IMR-90 (cell line): ENCODE measurements at regions not wholly inside any gene's neighbourhood (a gene's known extent, or its start where the extent isn't known, plus 50 kb on each side); places are given as distances from the start of the nearest gene placed in this dataset.

ENCODE experiments used
- ATAC-seq: fragments of 200-7000 bp; cut with Tn5 transposase; 2 replicates; pipeline ENCODE4 v1.9.1; 2020; ENCODE audit warnings: low read depth, mild to moderate bottlenecking, moderate library complexity
- BruUV-seq: library from RNA; stranded (reverse); fragments of 400-500 nt; replicated peaks from 2 replicates; lab custom pipeline; 2021; lab: Mats Ljungman, UMichigan
- CTCF ChIA-PET: fragments of 300-600 bp; formaldehyde crosslinking; extraction: SDS; loops from one replicate; lab custom pipeline; 2021; ENCODE audit warnings: antibody characterized with exemption; lab: Yijun Ruan, JAX
- POLR2A ChIA-PET: fragments of 300-600 bp; sonication (Branson Sonifier 250); formaldehyde crosslinking; loops from one replicate; lab custom pipeline; 2022; ENCODE audit warnings: antibody characterized with exemption; ENCODE audit not compliant: unreplicated experiment; lab: Charles Lee
- DNase-seq: peaks from one replicate; pipeline ENCODE4 v3.0.0; 2013
- H2AFZ ChIP-seq: replicated peaks from 2 replicates; pipeline ENCODE3; 2013; ENCODE audit warnings: low read length, mild to moderate bottlenecking; ENCODE audit not compliant: poor library complexity
- H2AK5ac ChIP-seq: 2 replicates; pipeline ENCODE4 v1.6.1; 2013; ENCODE audit warnings: low read depth, low read length, inconsistent platforms
- H2AK9ac ChIP-seq: replicated peaks from 2 replicates; pipeline ENCODE3; 2013; ENCODE audit warnings: mild to moderate bottlenecking, low read depth, low read length, moderate library complexity; ENCODE audit not compliant: poor library complexity
- H2BK120ac ChIP-seq: 2 replicates; pipeline ENCODE4 v1.6.1; 2013; ENCODE audit warnings: low read depth, low read length, inconsistent platforms
- H2BK15ac ChIP-seq: 3 replicates; pipeline ENCODE4 v1.6.1; 2013; ENCODE audit warnings: low read depth, low read length, inconsistent platforms
- H2BK20ac ChIP-seq: 2 replicates; pipeline ENCODE4 v1.6.1; 2013; ENCODE audit warnings: low read depth, mild to moderate bottlenecking, inconsistent platforms, low read length, moderate library complexity
- H2BK5ac ChIP-seq: 2 replicates; pipeline ENCODE4 v1.6.1; 2013; ENCODE audit warnings: mild to moderate bottlenecking, low read depth, low read length, inconsistent platforms; ENCODE audit not compliant: poor library complexity, severe bottlenecking
- H3K14ac ChIP-seq: replicated peaks from 2 replicates; pipeline ENCODE4 v1.6.1; 2013; ENCODE audit warnings: low read depth, low read length, inconsistent platforms
- H3K18ac ChIP-seq: 2 replicates; pipeline ENCODE4 v1.6.1; 2013; ENCODE audit warnings: low read depth, low read length, control low read depth
- H3K23ac ChIP-seq: 2 replicates; pipeline ENCODE4 v1.6.1; 2013; ENCODE audit warnings: low read depth, low read length, inconsistent platforms
- H3K27ac ChIP-seq: 2 replicates; pipeline ENCODE4 v1.5.1; 2013; ENCODE audit warnings: mild to moderate bottlenecking, control low read depth, low read length; ENCODE audit not compliant: insufficient read depth
- H3K27me3 ChIP-seq: 2 replicates; pipeline ENCODE4 v1.6.1; 2013; ENCODE audit warnings: low read length; ENCODE audit not compliant: control insufficient read depth, insufficient read depth
- H3K36me3 ChIP-seq: 2 replicates; pipeline ENCODE4 v1.6.1; 2013; ENCODE audit warnings: low read length, mixed read lengths; ENCODE audit not compliant: control insufficient read depth, insufficient read depth
- H3K4ac ChIP-seq: 2 replicates; pipeline ENCODE4 v1.6.1; 2013; ENCODE audit warnings: low read depth, low read length, inconsistent platforms
- H3K4me1 ChIP-seq: 2 replicates; pipeline ENCODE4 v1.6.1; 2013; ENCODE audit warnings: low read length, mixed read lengths; ENCODE audit not compliant: control insufficient read depth, insufficient read depth
- H3K4me2 ChIP-seq: 2 replicates; pipeline ENCODE4 v1.6.1; 2013; ENCODE audit warnings: low read depth, mild to moderate bottlenecking, control low read depth, low read length, moderate library complexity
- H3K4me3 ChIP-seq: 2 replicates; pipeline ENCODE4 v1.5.1; 2013; ENCODE audit warnings: low read depth, mild to moderate bottlenecking, control low read depth, low read length, moderate library complexity; ENCODE audit not compliant: insufficient read depth
- H3K56ac ChIP-seq: 2 replicates; pipeline ENCODE4 v1.6.1; 2013; ENCODE audit warnings: low read length, inconsistent platforms; ENCODE audit not compliant: insufficient read depth; ENCODE audit errors: extremely low read depth
- H3K79me1 ChIP-seq, 2 experiments: 2 replicates each; pipeline ENCODE4 v1.6.1; 2013; ENCODE audit warnings: low read length in 2 of 2, inconsistent platforms in 1 of 2, low read depth in 1 of 2
- H3K9ac ChIP-seq: 2 replicates; pipeline ENCODE4 v1.6.1; 2013; ENCODE audit warnings: low read depth, low read length, control low read depth
- H3K9me1 ChIP-seq: 2 replicates; pipeline ENCODE4 v1.6.1; 2013; ENCODE audit warnings: low read length, inconsistent platforms; ENCODE audit not compliant: insufficient read depth
- H3K9me3 ChIP-seq: 2 replicates; pipeline ENCODE4 v1.6.1; 2013; ENCODE audit warnings: low read length; ENCODE audit not compliant: control insufficient read depth, insufficient read depth
- H4K20me1 ChIP-seq: 2 replicates; pipeline ENCODE4 v1.6.1; 2013; ENCODE audit warnings: low read length, inconsistent platforms; ENCODE audit not compliant: insufficient read depth
- H4K5ac ChIP-seq: 2 replicates; pipeline ENCODE4 v1.6.1; 2013; ENCODE audit warnings: mild to moderate bottlenecking, low read depth, low read length, control low read depth
- H4K8ac ChIP-seq, 2 experiments: 2 replicates each; pipeline ENCODE4 v1.6.1; 2013; ENCODE audit warnings: low read depth in 2 of 2, low read length in 2 of 2, control low read depth in 1 of 2, inconsistent platforms in 1 of 2
- H4K91ac ChIP-seq: 2 replicates; pipeline ENCODE4 v1.6.1; 2013; ENCODE audit warnings: low read depth, low read length, inconsistent platforms; ENCODE audit not compliant: insufficient read depth
- NFE2L2 ChIP-seq: fragments of 150-350 bp; IDR thresholded peaks from 2 replicates; pipeline ENCODE4 v1.6.1; 2016; ENCODE audit warnings: low read depth, mild to moderate bottlenecking, low read length
- RAD21 ChIP-seq: IDR thresholded peaks from 2 replicates; pipeline ENCODE4 v1.6.1; 2012; ENCODE audit warnings: low read length, improper control_type of control experiment
- WGBS, 2 experiments: methylation state at CpG; one replicate each; pipeline versions ENCODE4 v1.1.5 to v1.1.7; 2013; ENCODE audit warnings: missing lambda C conversion rate in 2 of 2; ENCODE audit not compliant: insufficient read length in 1 of 2; ENCODE audit errors: extremely low coverage in 2 of 2; 5-methylcytosine and 5-hydroxymethylcytosine counted together
- dilution Hi-C: fragments of 300-500 bp; cut with HindIII; formaldehyde crosslinking; loops from one replicate; pipeline ENCODE4 v1.14.3; 2018; ENCODE audit warnings: low sequenced_read_pairs; ENCODE audit not compliant: unreplicated experiment
- in situ Hi-C: fragments of 300-500 bp; cut with MboI; formaldehyde crosslinking; loops from 3 replicates; pipeline ENCODE4 v1.14.3; 2019; ENCODE audit warnings: low sequenced_read_pairs, inconsistent platforms, mixed read lengths
- intact Hi-C: fragments of 100-400 bp; cut with micrococcal nuclease; formaldehyde crosslinking; loops from 2 replicates; pipeline ENCODE4 v1.10.0; 2022

DNA sequence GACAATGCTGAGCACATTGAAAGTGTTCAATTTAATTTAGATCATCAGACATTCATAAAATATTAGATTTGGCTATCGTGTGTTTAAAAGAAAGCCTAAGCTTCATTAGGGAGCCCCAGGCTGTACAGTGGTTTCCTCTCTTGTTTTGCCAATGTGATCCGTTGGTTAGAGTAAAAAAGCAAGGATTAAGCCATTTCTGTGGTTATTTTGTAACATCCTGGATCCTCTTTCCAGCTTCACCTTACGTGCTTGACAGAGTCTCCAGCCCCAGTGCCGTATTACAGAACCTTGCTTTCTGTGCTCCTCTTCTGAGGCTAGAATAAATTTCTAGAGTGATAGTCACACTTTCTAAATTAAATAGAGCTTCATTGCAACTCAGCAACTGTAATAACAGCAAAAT, 289.3 kb upstream of the LINC00305 start:
- Histone ChIP-seq H3K9me1 (no peaks in the 10 kb centered on the region), H3K9me3 (peaks cover 6% of the 10 kb centered on the region), H3K4me1 (no peaks in the 10 kb centered on the region), H3K18ac (no peak overlapping the region), H2AFZ (no peak overlapping the region), H3K23ac (no peak overlapping the region), H4K20me1 (no peaks in the 10 kb centered on the region), H3K14ac (no peak overlapping the region), H4K91ac (no peak overlapping the region), H3K56ac (no peak overlapping the region), H3K27me3 (no peaks in the 10 kb centered on the region), H3K9ac (no peak overlapping the region), H3K4me3 (no peak overlapping the region), H2BK120ac (no peak overlapping the region), H2BK20ac (no peak overlapping the region), H3K79me1 (no peaks in the 10 kb centered on the region), H3K36me3 (no peaks in the 10 kb centered on the region), H2AK9ac (no peak overlapping the region), H2BK15ac (no peak overlapping the region), H3K4ac (no peak overlapping the region), H2AK5ac (no peak overlapping the region), H4K5ac (no peak overlapping the region), H3K4me2 (no peak overlapping the region), H3K27ac (no peak overlapping the region), H4K8ac (no peak overlapping the region), H2BK5ac (no peak overlapping the region)
- WGBS, 2 experiments, result no CpG with 5 or more reads among the region's 4 CpGs
- in situ Hi-C loops, result no loop called here
- POLR2A ChIA-PET, result no interaction called here
- CTCF ChIA-PET, result no interaction called here
- ATAC-seq (no peak), DNase-seq (no peak)
- BruUV-seq, result no TSS peak
- intact Hi-C loops, result no loop called here
- TF ChIP-seq RAD21, result no peak
- TF ChIP-seq NFE2L2, result no peak
- dilution Hi-C loops, result no loop called here
